Heart right ventricle (tissue), 16 donors: ENCODE measurements at regions not wholly inside any gene's neighbourhood (a gene's known extent, or its start where the extent isn't known, plus 50 kb on each side); places are given as distances from the start of the nearest gene placed in this dataset.

ENCODE experiments used
- ATAC-seq, 8 donors: fragments of 200-7000 bp; cut with Tn5 transposase; one replicate each; pipeline ENCODE4 v1.9.1; 2020; ENCODE audit warnings: mild to moderate bottlenecking in 8 of 8, moderate library complexity in 8 of 8, moderate number of reproducible peaks in 1 of 8
- DNase-seq, 2 donors: peaks; one replicate each; pipeline ENCODE4 v3.0.0-alpha.2; 2020
- H3K27ac ChIP-seq, 10 donors: fragments of 200-600 bp; sonication (generic) in 2 of 10; one replicate each; pipeline versions ENCODE4 v1.5.0 to v1.8.0; 2020 to 2022; ENCODE audit warnings: mild to moderate bottlenecking in 3 of 10
- H3K27me3 ChIP-seq, 7 donors: fragments of 200-600 bp; one replicate each; pipeline ENCODE4 v1.8.0; 2021 to 2022; ENCODE audit warnings: mild to moderate bottlenecking in 2 of 7
- H3K36me3 ChIP-seq, 9 donors: fragments of 200-600 bp; sonication (generic) in 1 of 9; one replicate each; pipeline versions ENCODE4 v1.5.0 to v1.8.0; 2020 to 2022; ENCODE audit warnings: mild to moderate bottlenecking in 2 of 9
- H3K4me1 ChIP-seq, 9 donors: fragments of 200-600 bp; sonication (generic) in 1 of 9; one replicate each; pipeline versions ENCODE4 v1.5.0 to v1.8.0; 2020 to 2022; ENCODE audit warnings: mild to moderate bottlenecking in 4 of 9
- H3K4me3 ChIP-seq, 10 donors: fragments of 200-600 bp; sonication (generic) in 2 of 10; one replicate each; pipeline versions ENCODE4 v1.5.0 to v1.8.0; 2020 to 2022; ENCODE audit warnings: mild to moderate bottlenecking in 7 of 10, moderate library complexity in 2 of 10
- H3K9me3 ChIP-seq, 11 donors: fragments of 200-600 bp in 10 of 11; sonication (generic) in 2 of 11; one replicate each; pipeline versions ENCODE4 v1.5.0 to v1.8.0; 2013 to 2022; ENCODE audit warnings: mild to moderate bottlenecking in 2 of 11, control low read depth in 1 of 11, moderate library complexity in 1 of 11
- CTCF ChIP-seq, 9 donors: fragments of 200-600 bp; sonication (generic) in 2 of 9; IDR thresholded peaks; one replicate each; pipeline versions ENCODE4 v1.5.0 to v1.8.0; 2021 to 2022; ENCODE audit warnings: antibody characterized with exemption in 9 of 9, mild to moderate bottlenecking in 5 of 9, moderate library complexity in 1 of 9
- whole genome bisulfite sequencing, 2 donors: extraction: QIAGEN DNeasy Blood & Tissue Kit; methylation state at CpG; one replicate each; pipeline ENCODE4 v1.1.7; 2013; ENCODE audit warnings: inconsistent platforms in 1 of 2; 5-methylcytosine and 5-hydroxymethylcytosine counted together
- intact Hi-C, 10 donors: fragments of 100-400 bp; cut with DNase I; formaldehyde crosslinking; loops; one replicate each; pipeline versions ENCODE4 v1.11.1 to v1.14.2; 2022
- donor health status: Arrhythmogenic right ventricular cardiomyopathy.
- donor health status: ischemic (EF 13 %, LVEDD 7.1; RV severe dilation, severe dysfunction).
- donor health status: healthy with polysubstance abuse.
- donor health status: DM: no; HTN: yes; CAD: no.
- donor health status: DM: no; HTN: no; CAD: no.
- donor health status: ischemic (EF 25% LVEDD 6.9; RV normal size, moderate dysfunction).
- donor health status: ischemic (EF 25% LVEDD 5.7; RV mildly dilated, moderate dysfunction).
- donor health status: healthy.
- donor health status: DM: yes; HTN: yes; CAD: no.
- donor health status: Ischemic cardiomyopathy.
- donor health status: ischemic (EF 35%, LVEDD 5.7; RV mildly dilated, moderate dysfunction).
- donor health status: nonischemic (EF 11% LVEDD 7.7; RV severe dilation, severe dysfunction).
- donor health status: DM: yes; HTN: yes; CAD: no.
- donor health status: PGD.
- donor health status: ischemic (EF 29% LVEDD 5.4; RV normal size, mild dysfunction).
- donor health status: nonischemic (EF 23%, LVEDD 6.1; RV moderate dilation, normal function).

GRCh38 chr12:125330645-125331341 is 265.6 kb downstream of the AACS start:
- Histone ChIP-seq H3K27ac (peak overlapping the region in 2 of 10 donors; percentile 46 to 49), H3K4me3 (peak overlapping the region in 9 of 10 donors; percentile 23 to 62 (median 49)), H3K36me3 (no peaks in the 10 kb centered on the region), H3K9me3 (peaks cover 0 to 7% (median 0%) of the 10 kb centered on the region in 11 donors), H3K27me3 (peaks cover 0 to 46% (median 34%) of the 10 kb centered on the region in 7 donors), H3K4me1 (peaks cover 0 to 11% (median 4%) of the 10 kb centered on the region in 9 donors)
- WGBS, 2 donors, result 1% methylated on average over 30 of the region's 30 CpGs
- intact Hi-C loops, result loop anchor here in 7 of 10 donors (2.0 to 10.0 kb wide), 5 partner anchors 70 to 1544 kb away; no protein-coding TSS in a partner anchor
- peak; percentile 81 to 96 (median 90) for TF ChIP-seq CTCF (IDR thresholded peaks at IDR 0.05)
- ATAC-seq, result peak; percentile 86 to 94 (median 92)
- peak; percentile 51 to 76 for DNase-seq

GRCh38 chr12:125331342-125332052 is 266.3 kb downstream of the AACS start:
- H3K27ac ChIP-seq, result peak overlapping the region in 2 of 10 donors; percentile 46 to 49
- TF ChIP-seq CTCF (IDR thresholded peaks at IDR 0.05), result no peak
- H3K9me3 ChIP-seq, result peaks cover 0 to 7% (median 0%) of the 10 kb centered on the region in 11 donors
- no peaks in the 10 kb centered on the region for H3K36me3 ChIP-seq
- intact Hi-C loops, result loop anchor here in 7 of 10 donors (2.0 to 10.0 kb wide), 5 partner anchors 69 to 1543 kb away; no protein-coding TSS in a partner anchor
- peaks cover 0 to 46% (median 30%) of the 10 kb centered on the region in 7 donors for H3K27me3 ChIP-seq
- H3K4me1 ChIP-seq, result peaks cover 0 to 11% (median 4%) of the 10 kb centered on the region in 9 donors
- no peak for DNase-seq
- peak overlapping the region in 9 of 10 donors; percentile 23 to 62 (median 49) for H3K4me3 ChIP-seq
- peak in 6 of 8 donors; percentile 17 to 52 (median 39) for ATAC-seq
- WGBS, 2 donors, result 32 to 33% methylated on average over 16 of the region's 16 CpGs

- H3K9me3 ChIP-seq, result peaks cover 0 to 7% (median 0%) of the 10 kb centered on the region in 11 donors
- no peaks in the 10 kb centered on the region for H3K36me3 ChIP-seq
- DNase-seq (no peak), ATAC-seq (no peak)
- intact Hi-C loops, result loop anchor here in 5 of 10 donors (5.0 to 10.0 kb wide), 3 partner anchors 69 to 1542 kb away; no protein-coding TSS in a partner anchor
- TF ChIP-seq CTCF (IDR thresholded peaks at IDR 0.05), result peak in 1 of 9 donors; percentile 20
- peaks cover 0 to 46% (median 22%) of the 10 kb centered on the region in 7 donors for H3K27me3 ChIP-seq
- H3K4me3 ChIP-seq, result no peak overlapping the region
- no peak overlapping the region for H3K27ac ChIP-seq
- 58 to 59% methylated on average over 11 of the region's 11 CpGs for WGBS, 2 donors
- H3K4me1 ChIP-seq, result peaks cover 0 to 11% (median 4%) of the 10 kb centered on the region in 9 donors
Measured at GRCh38 chr12:125332900-125333299, 267.7 kb downstream of the AACS start.

- H3K27me3 ChIP-seq, result peaks cover 0 to 14% (median 0%) of the 10 kb centered on the region in 7 donors
- H3K36me3 ChIP-seq, result no peaks in the 10 kb centered on the region
- no peak for ATAC-seq
- no peak for TF ChIP-seq CTCF (IDR thresholded peaks at IDR 0.05)
- H3K4me1 ChIP-seq, result peaks cover 0 to 11% (median 4%) of the 10 kb centered on the region in 9 donors
- 90 to 95% methylated on average over 4 of the region's 4 CpGs for WGBS, 2 donors
- H3K9me3 ChIP-seq, result peaks cover 0 to 4% (median 0%) of the 10 kb centered on the region in 11 donors
- no peak overlapping the region for H3K4me3 ChIP-seq
- no peak for DNase-seq
- H3K27ac ChIP-seq, result no peak overlapping the region
- intact Hi-C loops, result loop anchor here in 1 of 10 donors (10.0 kb wide), 1 partner anchor 1539 kb away; no protein-coding TSS in a partner anchor
Measured at GRCh38 chr12:125336246-125336645, 271.0 kb downstream of the AACS start.
